DND-41 (cell line): ENCODE measurements at regions not wholly inside any gene's neighbourhood (a gene's known extent, or its start where the extent isn't known, plus 50 kb on each side); places are given as distances from the start of the nearest gene placed in this dataset.

Experiments used
- ATAC-seq: fragments of 200-7000 bp; cut with Tn5 transposase; 3 replicates; pipeline ENCODE4 v1.9.1; 2021; ENCODE audit warnings: low read depth; ENCODE audit not compliant: insufficient read depth
- DNase-seq: peaks from one replicate; pipeline ENCODE4 v3.0.0-alpha.2; 2020
- H2AFZ ChIP-seq: 2 replicates; pipeline ENCODE4 v1.6.0; 2012; ENCODE audit warnings: low read depth, low read length
- H3K27ac ChIP-seq: 2 replicates; pipeline ENCODE4 v1.5.1; 2012; ENCODE audit warnings: low read length, inconsistent platforms
- H3K27me3 ChIP-seq: fragments of 200-600 bp; sonication (generic); 2 replicates; pipeline ENCODE4 v1.6.0; 2012; ENCODE audit warnings: low read length, mild to moderate bottlenecking, inconsistent platforms; ENCODE audit not compliant: insufficient read depth, poor library complexity
- H3K36me3 ChIP-seq: 2 replicates; pipeline ENCODE4 v1.5.1; 2012; ENCODE audit warnings: low read length, inconsistent platforms; ENCODE audit not compliant: insufficient read depth
- H3K4me1 ChIP-seq: 2 replicates; pipeline ENCODE4 v1.5.1; 2012; ENCODE audit warnings: mild to moderate bottlenecking, low read length; ENCODE audit not compliant: insufficient read depth
- H3K4me2 ChIP-seq: 2 replicates; pipeline ENCODE4 v1.6.0; 2012; ENCODE audit warnings: mild to moderate bottlenecking, moderate library complexity, low read length, inconsistent platforms; ENCODE audit not compliant: insufficient read depth
- H3K4me3 ChIP-seq, 2 experiments: fragments of 200-600 bp in 1 of 2; shearing (Covaris generic) in 1 of 2; 2 replicates each; pipeline ENCODE4 v1.5.1; 2012 to 2016; ENCODE audit warnings: inconsistent platforms in 2 of 2, low read length in 2 of 2, mild to moderate bottlenecking in 2 of 2, low read depth in 1 of 2, moderate library complexity in 1 of 2
- H3K79me2 ChIP-seq: 2 replicates; pipeline ENCODE4 v1.6.0; 2012; ENCODE audit warnings: low read length, inconsistent platforms; ENCODE audit not compliant: insufficient read depth
- H3K9ac ChIP-seq: 2 replicates; pipeline ENCODE4 v1.6.0; 2012; ENCODE audit warnings: low read depth, mild to moderate bottlenecking, inconsistent platforms, low read length, moderate library complexity
- H3K9me3 ChIP-seq: 2 replicates; pipeline ENCODE4 v1.5.1; 2012; ENCODE audit warnings: low read length, moderate library complexity, mild to moderate bottlenecking, inconsistent platforms; ENCODE audit not compliant: insufficient read depth, severe bottlenecking
- H4K20me1 ChIP-seq: 2 replicates; pipeline ENCODE4 v1.6.0; 2012; ENCODE audit warnings: low read length; ENCODE audit not compliant: insufficient read depth
- EZH2 ChIP-seq: IDR thresholded peaks from 3 replicates; pipeline ENCODE4 v1.6.1; 2012; ENCODE audit warnings: borderline replicate concordance, low read depth, mild to moderate bottlenecking, moderate library complexity, low read length, inconsistent platforms; ENCODE audit not compliant: severe bottlenecking
- TF ChIP-seq, protein P1 (sequence below): IDR thresholded peaks from 2 replicates; pipeline ENCODE4 v1.5.1; 2012; ENCODE audit warnings: borderline replicate concordance, low read length, moderate library complexity, mild to moderate bottlenecking; ENCODE audit not compliant: poor library complexity, severe bottlenecking; ENCODE audit errors: extremely low read depth

DNA sequence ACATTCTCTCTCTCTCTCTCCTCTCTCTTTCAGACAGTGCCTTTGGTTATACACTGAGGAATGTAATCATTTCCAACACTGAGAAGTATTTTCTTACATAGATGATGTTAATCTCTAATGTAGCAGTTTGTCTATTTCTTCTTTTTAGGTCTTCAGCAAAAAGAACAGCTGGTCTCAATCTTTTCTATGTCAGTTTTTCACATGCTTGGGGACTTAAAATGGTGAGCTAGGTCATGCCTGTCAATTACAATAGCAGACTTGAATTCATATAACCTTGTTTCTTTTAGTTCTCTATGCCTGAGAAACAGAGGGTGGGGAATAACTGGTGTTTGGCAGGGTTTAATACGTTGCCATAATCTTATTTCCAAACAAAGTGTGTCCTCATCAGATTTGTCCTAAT is 786.2 kb downstream of the SQOR start:
- Histone ChIP-seq H4K20me1 (no peaks in the 10 kb centered on the region), H3K4me3 (no peak overlapping the region), H3K27ac (no peak overlapping the region), H3K4me1 (no peaks in the 10 kb centered on the region), H3K79me2 (no peaks in the 10 kb centered on the region), H2AFZ (no peak overlapping the region), H3K9ac (no peak overlapping the region), H3K36me3 (no peaks in the 10 kb centered on the region), H3K27me3 (no peaks in the 10 kb centered on the region), H3K9me3 (no peaks in the 10 kb centered on the region), H3K4me2 (no peak overlapping the region)
- TF ChIP-seq, protein P1, sequence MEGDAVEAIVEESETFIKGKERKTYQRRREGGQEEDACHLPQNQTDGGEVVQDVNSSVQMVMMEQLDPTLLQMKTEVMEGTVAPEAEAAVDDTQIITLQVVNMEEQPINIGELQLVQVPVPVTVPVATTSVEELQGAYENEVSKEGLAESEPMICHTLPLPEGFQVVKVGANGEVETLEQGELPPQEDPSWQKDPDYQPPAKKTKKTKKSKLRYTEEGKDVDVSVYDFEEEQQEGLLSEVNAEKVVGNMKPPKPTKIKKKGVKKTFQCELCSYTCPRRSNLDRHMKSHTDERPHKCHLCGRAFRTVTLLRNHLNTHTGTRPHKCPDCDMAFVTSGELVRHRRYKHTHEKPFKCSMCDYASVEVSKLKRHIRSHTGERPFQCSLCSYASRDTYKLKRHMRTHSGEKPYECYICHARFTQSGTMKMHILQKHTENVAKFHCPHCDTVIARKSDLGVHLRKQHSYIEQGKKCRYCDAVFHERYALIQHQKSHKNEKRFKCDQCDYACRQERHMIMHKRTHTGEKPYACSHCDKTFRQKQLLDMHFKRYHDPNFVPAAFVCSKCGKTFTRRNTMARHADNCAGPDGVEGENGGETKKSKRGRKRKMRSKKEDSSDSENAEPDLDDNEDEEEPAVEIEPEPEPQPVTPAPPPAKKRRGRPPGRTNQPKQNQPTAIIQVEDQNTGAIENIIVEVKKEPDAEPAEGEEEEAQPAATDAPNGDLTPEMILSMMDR = no peak
- no peak for TF ChIP-seq EZH2
- DNase-seq = no peak
- ATAC-seq = no peak

DNA sequence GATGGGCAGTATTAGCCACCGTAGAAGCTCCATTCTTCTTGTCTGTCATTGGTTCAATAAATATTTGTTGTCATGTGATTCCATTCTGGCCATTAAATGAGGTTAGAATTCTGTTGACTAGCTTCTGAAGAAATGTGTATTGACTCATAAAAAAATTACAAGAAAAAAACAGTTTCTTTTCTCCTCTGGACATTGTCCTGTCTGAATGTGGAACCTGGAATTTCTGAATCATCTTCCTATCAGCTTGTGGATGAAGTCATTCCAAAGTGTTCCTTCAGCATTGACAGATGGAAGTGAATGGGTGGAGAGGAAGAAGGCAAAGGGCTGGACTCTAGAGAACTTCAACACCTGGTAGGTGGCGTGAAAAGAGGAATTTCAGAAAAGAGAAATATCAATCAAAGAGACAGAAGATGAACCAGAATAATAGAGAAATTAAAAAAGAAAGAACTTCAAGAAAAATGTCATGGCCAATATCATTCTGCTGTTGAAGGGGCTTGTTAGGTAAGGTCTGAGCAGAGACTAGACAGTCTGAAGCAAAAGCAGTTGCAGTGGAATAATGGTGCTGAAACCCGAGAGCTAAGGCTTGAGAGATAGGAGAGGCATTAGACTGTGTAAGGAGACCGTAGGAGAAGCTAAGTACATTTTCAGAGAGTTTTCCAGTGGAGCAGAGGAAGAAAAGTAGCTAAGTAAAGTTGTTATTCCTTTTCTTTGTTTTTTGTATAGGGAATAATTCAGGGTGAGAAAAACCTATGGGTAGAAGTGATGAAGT is 806.6 kb downstream of the SQOR start:
- no peak for ATAC-seq
- no peak overlapping the region for H3K4me2 ChIP-seq
- H3K4me1 ChIP-seq = no peaks in the 10 kb centered on the region
- no peaks in the 10 kb centered on the region for H3K27me3 ChIP-seq
- no peak overlapping the region for H3K9ac ChIP-seq
- H4K20me1 ChIP-seq = no peaks in the 10 kb centered on the region
- DNase-seq = no peak
- H3K79me2 ChIP-seq = no peaks in the 10 kb centered on the region
- H3K9me3 ChIP-seq = no peaks in the 10 kb centered on the region
- no peak overlapping the region for H3K27ac ChIP-seq
- no peaks in the 10 kb centered on the region for H3K36me3 ChIP-seq
- no peak overlapping the region for H3K4me3 ChIP-seq
- H2AFZ ChIP-seq = no peak overlapping the region
- TF ChIP-seq, protein P1 = no peak
- TF ChIP-seq EZH2 = no peak

DNA sequence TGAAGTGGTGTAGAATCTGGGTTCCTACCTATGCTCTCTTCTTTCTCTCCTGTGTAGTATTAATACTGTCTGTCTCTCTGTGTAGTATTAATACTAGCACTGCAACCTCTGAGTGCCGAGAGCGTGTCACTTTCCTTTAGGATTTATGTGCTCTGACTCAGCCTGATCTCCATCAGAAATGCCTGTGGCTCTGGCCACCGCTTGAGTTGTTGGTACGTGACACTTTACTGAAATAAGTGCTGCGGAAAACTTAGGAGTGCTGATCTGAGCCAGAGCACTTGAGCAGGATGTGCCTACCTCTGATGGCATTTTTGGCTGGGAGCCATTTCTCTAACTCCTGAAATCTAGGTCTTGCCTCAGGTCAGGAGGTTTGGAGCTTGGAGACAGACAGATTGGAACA is 807.4 kb downstream of the SQOR start:
- H3K36me3 ChIP-seq = no peaks in the 10 kb centered on the region
- no peaks in the 10 kb centered on the region for H3K4me1 ChIP-seq
- H3K27ac ChIP-seq = no peak overlapping the region
- H3K9ac ChIP-seq = no peak overlapping the region
- no peaks in the 10 kb centered on the region for H3K9me3 ChIP-seq
- H2AFZ ChIP-seq = no peak overlapping the region
- H3K4me2 ChIP-seq = no peak overlapping the region
- no peak for DNase-seq
- H3K79me2 ChIP-seq = no peaks in the 10 kb centered on the region
- no peaks in the 10 kb centered on the region for H3K27me3 ChIP-seq
- H4K20me1 ChIP-seq = no peaks in the 10 kb centered on the region
- TF ChIP-seq, protein P1 = no peak
- no peak for TF ChIP-seq EZH2
- no peak overlapping the region for H3K4me3 ChIP-seq
- no peak for ATAC-seq
